A549 (cell line): ENCODE measurements at regions not wholly inside any gene's neighbourhood (a gene's known extent, or its start where the extent isn't known, plus 50 kb on each side); places are given as distances from the start of the nearest gene placed in this dataset.

ENCODE experiments used
- ATAC-seq, 2 experiments: fragments of 200-7000 bp in 1 of 2; fragments of >200 bp in 1 of 2; cut with Nextera tagmentation in 1 of 2; cut with Tn5 transposase in 1 of 2; 3 replicates each; pipeline versions ENCODE4 v1.8.0 to v1.9.1; 2018 to 2020; ENCODE audit warnings: mild to moderate bottlenecking in 1 of 2, moderate library complexity in 1 of 2
- CTCF ChIA-PET: fragments of 300-600 bp; sonication (Branson Sonifier 250); formaldehyde crosslinking; extraction: SDS; loops from one replicate; lab custom pipeline; 2021; ENCODE audit warnings: antibody characterized with exemption, inconsistent platforms; lab: Yijun Ruan, JAX
- POLR2A ChIA-PET: fragments of 350-600 bp; formaldehyde crosslinking; extraction: SDS; loops from one replicate; lab custom pipeline; 2021; ENCODE audit warnings: antibody characterized with exemption, inconsistent platforms; lab: Yijun Ruan, JAX
- DNase-seq, 2 experiments: peaks; one replicate each; pipeline versions ENCODE4 v3.0.0 to v3.0.0-alpha.2; 2011 to 2016; ENCODE audit warnings: low read depth in 1 of 2, low spot score in 1 of 2
- FAIRE-seq: peaks from 2 replicates; lab custom pipeline; 2011; peaks lifted over from hg19 to GRCh38; lab: Jason Lieb, UNC
- H3K27ac ChIP-seq, 2 experiments: fragments of >200 bp; sonication (Bioruptor Twin); formaldehyde crosslinking; 3 replicates each; pipeline ENCODE4 v1.5.1; 2016 to 2017
- H3K4me1 ChIP-seq: fragments of >200 bp; sonication (Bioruptor Twin); formaldehyde crosslinking; 3 replicates; pipeline ENCODE4 v1.6.1; 2016
- H3K4me2 ChIP-seq: fragments of >200 bp; sonication (Bioruptor Twin); formaldehyde crosslinking; 3 replicates; pipeline ENCODE4 v1.6.1; 2016
- H3K4me3 ChIP-seq: fragments of >200 bp; sonication (Bioruptor Twin); formaldehyde crosslinking; 3 replicates; pipeline ENCODE4 v1.5.1; 2016
- H3K9me3 ChIP-seq: fragments of >200 bp; sonication (Bioruptor Twin); formaldehyde crosslinking; 3 replicates; pipeline ENCODE4 v1.6.1; 2016
- CHD2 ChIP-seq: fragments of 150-350 bp; IDR thresholded peaks from 2 replicates; pipeline ENCODE4 v1.6.1; 2014; ENCODE audit warnings: low read length; ENCODE audit not compliant: partially characterized antibody
- EHF ChIP-seq: fragments of 250-450 bp; sonication (Bioruptor Pico); IDR thresholded peaks from 2 replicates; pipeline ENCODE4 v1.5.0; 2020; ENCODE audit warnings: mild to moderate bottlenecking
- FOSL2 ChIP-seq, 2 experiments: fragments of 450-650 bp in 1 of 2; fragments of >200 bp in 1 of 2; sonication (Bioruptor Twin) in 1 of 2; formaldehyde crosslinking; IDR thresholded peaks; 2 replicates each; pipeline versions ENCODE4 v1.5.0 to v1.6.1; 2016 to 2020; ENCODE audit warnings: mild to moderate bottlenecking in 1 of 2, moderate library complexity in 1 of 2
- GATA3 ChIP-seq: IDR thresholded peaks from 2 replicates; pipeline ENCODE4 v1.6.1; 2012; ENCODE audit warnings: borderline replicate concordance
- HDAC2 ChIP-seq: fragments of 200-600 bp; sonication (generic); IDR thresholded peaks from 2 replicates; pipeline ENCODE4 v1.6.1; 2016
- HEYL ChIP-seq: fragments of 250-450 bp; sonication (Bioruptor Pico); IDR thresholded peaks from 2 replicates; pipeline ENCODE4 v1.8.0; 2021; ENCODE audit warnings: mild to moderate bottlenecking, moderate library complexity
- HOXB5 ChIP-seq: fragments of 250-450 bp; sonication (Bioruptor Pico); IDR thresholded peaks from 2 replicates; pipeline ENCODE4 v1.5.0; 2020; ENCODE audit warnings: mild to moderate bottlenecking, moderate library complexity
- JUNB ChIP-seq: fragments of >200 bp; sonication (Bioruptor Twin); formaldehyde crosslinking; IDR thresholded peaks from 2 replicates; pipeline ENCODE4 v1.6.1; 2016
- KDM1A ChIP-seq: fragments of 200-600 bp; sonication (generic); IDR thresholded peaks from 2 replicates; pipeline ENCODE4 v1.6.1; 2016; ENCODE audit warnings: low read depth, mild to moderate bottlenecking
- PHF8 ChIP-seq: fragments of 200-600 bp; sonication (generic); IDR thresholded peaks from 2 replicates; pipeline ENCODE4 v1.6.1; 2016; ENCODE audit warnings: low read depth, mild to moderate bottlenecking, antibody characterized with exemption, moderate library complexity, borderline replicate concordance
- POLR2A ChIP-seq: IDR thresholded peaks from 2 replicates; pipeline ENCODE4 v1.6.1; 2012; ENCODE audit warnings: mild to moderate bottlenecking, low read length
- POLR2AphosphoS2 ChIP-seq: conservative IDR thresholded peaks from 2 replicates; pipeline ENCODE4 v1.6.1; 2012; ENCODE audit warnings: low read length, improper control_type of control experiment, inconsistent platforms
- RCOR1 ChIP-seq: fragments of 150-350 bp; IDR thresholded peaks from 2 replicates; pipeline ENCODE4 v1.6.1; 2014; ENCODE audit warnings: antibody characterized with exemption, low read length, low read depth
- TFCP2L1 ChIP-seq: fragments of 250-450 bp; sonication (Bioruptor Pico); IDR thresholded peaks from 2 replicates; pipeline ENCODE4 v1.5.0; 2021; ENCODE audit warnings: mild to moderate bottlenecking
- ZC3H11A ChIP-seq: fragments of 450-650 bp; IDR thresholded peaks from 2 replicates; pipeline ENCODE4 v1.6.1; 2014; ENCODE audit warnings: antibody characterized with exemption, mild to moderate bottlenecking
- ZSCAN20 ChIP-seq: fragments of 250-450 bp; sonication (Bioruptor Pico); IDR thresholded peaks from 2 replicates; pipeline ENCODE4 v1.8.0; 2022; ENCODE audit warnings: mild to moderate bottlenecking, moderate library complexity
- WGBS: methylation state at CpG from one replicate; pipeline ENCODE4 v1.1.6; 2017; ENCODE audit errors: missing lambda C conversion rate; 5-methylcytosine and 5-hydroxymethylcytosine counted together
- TF ChIP-seq, protein P1 (sequence below): fragments of 150-350 bp; IDR thresholded peaks from 2 replicates; pipeline ENCODE4 v1.6.1; 2014; ENCODE audit warnings: low read depth, mild to moderate bottlenecking, low read length
- TF ChIP-seq, protein P2 (sequence below): fragments of 450-650 bp; IDR thresholded peaks from 2 replicates; pipeline ENCODE4 v1.6.1; 2014; ENCODE audit warnings: antibody characterized with exemption
- TF ChIP-seq, protein P3 (sequence below): fragments of 250-450 bp; sonication (Bioruptor Pico); IDR thresholded peaks from 2 replicates; pipeline ENCODE4 v1.5.0; 2020; ENCODE audit warnings: low read depth, mild to moderate bottlenecking, moderate library complexity

DNA sequence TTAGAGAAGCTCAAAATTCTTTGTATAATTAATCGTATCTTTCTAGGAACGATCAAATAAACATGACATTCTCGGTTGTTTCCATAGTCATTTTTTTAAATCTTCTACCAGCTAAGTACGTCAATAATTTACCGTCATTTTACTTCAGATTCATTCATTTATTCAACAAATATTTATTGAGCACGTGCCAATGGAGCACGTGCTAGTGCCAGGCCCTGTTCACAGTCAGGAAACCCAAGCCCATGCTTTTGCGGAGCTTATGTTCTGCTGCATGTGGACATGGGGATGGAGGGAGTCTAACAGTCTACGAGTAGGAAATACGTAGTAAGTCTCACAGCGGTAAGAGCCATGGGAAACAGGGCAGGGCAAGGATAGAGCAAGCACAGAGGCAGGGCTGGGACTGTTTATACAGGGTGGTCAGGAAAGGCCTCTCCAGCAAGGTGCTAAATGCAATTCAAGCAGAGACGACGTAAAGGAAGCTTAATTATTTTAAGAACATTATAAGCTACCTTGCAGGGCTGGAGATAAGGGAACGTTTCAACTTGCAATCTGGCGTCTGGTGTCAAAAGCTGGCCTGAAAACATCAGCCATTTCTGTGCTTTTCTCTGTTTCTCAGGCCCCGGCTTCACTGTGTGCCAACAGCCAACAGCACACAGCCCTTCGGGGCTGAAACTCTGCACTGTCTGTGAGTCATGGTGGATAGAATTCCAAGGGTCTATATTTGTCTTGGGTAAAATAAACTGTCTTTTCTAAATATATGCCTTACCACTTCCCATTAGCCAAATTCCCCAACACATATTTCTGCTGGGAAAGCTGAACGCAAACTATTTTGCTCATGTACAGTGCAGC is 517.1 kb upstream of the ZFP42 start:
- no peak for FAIRE-seq

DNA sequence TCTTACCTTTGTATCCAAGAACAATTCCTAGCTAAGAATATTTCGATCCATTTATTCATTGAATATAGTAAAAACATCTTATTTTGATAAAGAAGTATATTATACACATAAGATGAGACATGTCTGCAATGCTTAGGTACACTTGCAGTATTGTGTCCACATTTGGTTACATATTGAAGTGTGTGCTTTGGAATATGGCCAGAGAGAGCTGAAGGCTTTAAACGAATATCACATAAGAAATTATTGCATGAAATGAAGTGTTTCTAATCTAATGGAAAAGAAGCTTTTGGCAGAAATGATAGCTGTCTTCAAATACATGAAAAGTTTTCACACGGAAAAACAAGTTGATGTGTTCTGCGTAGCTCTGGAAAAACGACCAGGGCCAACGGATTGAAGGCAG is 516.1 kb upstream of the ZFP42 start:
- peak overlapping the region; percentile 49; the same call in 2 of the 3 replicates for H3K4me2 ChIP-seq
- POLR2A ChIA-PET, result no interaction called here
- no peak for DNase-seq
- peaks cover 26% of the 10 kb centered on the region for H3K4me1 ChIP-seq
- H3K4me3 ChIP-seq, result no peak overlapping the region
- WGBS, result 66% methylated on average over 6 of the region's 6 CpGs
- CTCF ChIA-PET, result interaction anchor here (1.3 kb wide), 1 partner anchor 30 kb away, joined by 7 read pairs; no protein-coding TSS in a partner anchor
- H3K9me3 ChIP-seq, result no peaks in the 10 kb centered on the region
- H3K27ac ChIP-seq, result peak overlapping the region in 1 of 2 experiments; percentile 21; a peak in 1 of 6 replicates
- TF ChIP-seq CHD2, result no peak
- TF ChIP-seq, protein P1, sequence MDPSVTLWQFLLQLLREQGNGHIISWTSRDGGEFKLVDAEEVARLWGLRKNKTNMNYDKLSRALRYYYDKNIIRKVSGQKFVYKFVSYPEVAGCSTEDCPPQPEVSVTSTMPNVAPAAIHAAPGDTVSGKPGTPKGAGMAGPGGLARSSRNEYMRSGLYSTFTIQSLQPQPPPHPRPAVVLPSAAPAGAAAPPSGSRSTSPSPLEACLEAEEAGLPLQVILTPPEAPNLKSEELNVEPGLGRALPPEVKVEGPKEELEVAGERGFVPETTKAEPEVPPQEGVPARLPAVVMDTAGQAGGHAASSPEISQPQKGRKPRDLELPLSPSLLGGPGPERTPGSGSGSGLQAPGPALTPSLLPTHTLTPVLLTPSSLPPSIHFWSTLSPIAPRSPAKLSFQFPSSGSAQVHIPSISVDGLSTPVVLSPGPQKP, result no peak
- TF ChIP-seq ZSCAN20, result no peak
- TF ChIP-seq FOSL2 (IDR thresholded peaks at IDR 0.05), result no peak
- no peak for TF ChIP-seq FOSL2 (CRISPR knock-in tag; IDR thresholded peaks at IDR 0.05)
- no peak for TF ChIP-seq POLR2A
- no peak for TF ChIP-seq RCOR1
- TF ChIP-seq HEYL (CRISPR knock-in tag), result no peak
- no peak for TF ChIP-seq GATA3
- TF ChIP-seq, protein P2, sequence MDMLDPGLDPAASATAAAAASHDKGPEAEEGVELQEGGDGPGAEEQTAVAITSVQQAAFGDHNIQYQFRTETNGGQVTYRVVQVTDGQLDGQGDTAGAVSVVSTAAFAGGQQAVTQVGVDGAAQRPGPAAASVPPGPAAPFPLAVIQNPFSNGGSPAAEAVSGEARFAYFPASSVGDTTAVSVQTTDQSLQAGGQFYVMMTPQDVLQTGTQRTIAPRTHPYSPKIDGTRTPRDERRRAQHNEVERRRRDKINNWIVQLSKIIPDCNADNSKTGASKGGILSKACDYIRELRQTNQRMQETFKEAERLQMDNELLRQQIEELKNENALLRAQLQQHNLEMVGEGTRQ, result no peak
- TF ChIP-seq EHF (CRISPR knock-in tag), result no peak
- no peak for TF ChIP-seq HOXB5 (CRISPR knock-in tag)
- TF ChIP-seq, protein P3, sequence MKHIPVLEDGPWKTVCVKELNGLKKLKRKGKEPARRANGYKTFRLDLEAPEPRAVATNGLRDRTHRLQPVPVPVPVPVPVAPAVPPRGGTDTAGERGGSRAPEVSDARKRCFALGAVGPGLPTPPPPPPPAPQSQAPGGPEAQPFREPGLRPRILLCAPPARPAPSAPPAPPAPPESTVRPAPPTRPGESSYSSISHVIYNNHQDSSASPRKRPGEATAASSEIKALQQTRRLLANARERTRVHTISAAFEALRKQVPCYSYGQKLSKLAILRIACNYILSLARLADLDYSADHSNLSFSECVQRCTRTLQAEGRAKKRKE (CRISPR knock-in tag), result no peak
- no peak for TF ChIP-seq TFCP2L1 (CRISPR knock-in tag)
- no peak for TF ChIP-seq KDM1A
- no peak for TF ChIP-seq POLR2AphosphoS2
- TF ChIP-seq JUNB, result no peak
- TF ChIP-seq ZC3H11A, result no peak
- no peak for TF ChIP-seq PHF8
- ATAC-seq, result no peak
- FAIRE-seq, result no peak

More for the DNA sequence above, 517.1 kb upstream of the ZFP42 start:
- ATAC-seq (peak in 1 of 2 experiments; percentile 93; a peak in 3 of 6 replicates), DNase-seq (peak in 1 of 2 experiments; percentile 38)
- ChIA-PET POLR2A (no interaction called here), CTCF (no interaction called here)
- Histone ChIP-seq H3K4me1 (peaks cover 26% of the 10 kb centered on the region), H3K4me3 (no peak overlapping the region), H3K9me3 (no peaks in the 10 kb centered on the region), H3K4me2 (peak overlapping the region; percentile 49; the same call in 2 of the 3 replicates), H3K27ac (0 out of 6 replicates have a peak overlapping the region, but pooled peaks of 1 of the 2 experiments have one; percentile 24)
- TF ChIP-seq GATA3 (0 out of 2 replicates have a peak, but pooled peaks have one; percentile 27), HDAC2 (no peak), FOSL2 (IDR thresholded peaks at IDR 0.05) (no peak), FOSL2 (CRISPR knock-in tag; IDR thresholded peaks at IDR 0.05) (peak; percentile 26)
- WGBS, result 52% methylated on average over 18 of the region's 18 CpGs
